Activated CD4-positive, alpha-beta T cell treated with anti-CD3 and anti-CD28 coated beads, Interleukin-2, amount 10 ng/mL, durations not matched to agents 24 days and 14 days (primary cell): ENCODE measurements at regions not wholly inside any gene's neighbourhood (a gene's known extent, or its start where the extent isn't known, plus 50 kb on each side); places are given as distances from the start of the nearest gene placed in this dataset.

ENCODE experiments used
- DNase-seq: peaks from one replicate; pipeline ENCODE4 v3.0.0; 2022
- H3K27ac Mint-ChIP-seq: one replicate; pipeline ENCODE4 v1.8.0; 2022; ENCODE audit warnings: mild to moderate bottlenecking, mixed read lengths
- H3K27me3 Mint-ChIP-seq: one replicate; pipeline ENCODE4 v1.8.0; 2022; ENCODE audit warnings: mixed read lengths
- H3K36me3 Mint-ChIP-seq: one replicate; pipeline ENCODE4 v1.8.0; 2022; ENCODE audit warnings: low read depth, mild to moderate bottlenecking, mixed read lengths
- H3K4me1 Mint-ChIP-seq: one replicate; pipeline ENCODE4 v1.8.0; 2021; ENCODE audit warnings: mixed read lengths
- H3K4me3 Mint-ChIP-seq: one replicate; pipeline ENCODE4 v1.8.0; 2022; ENCODE audit warnings: mild to moderate bottlenecking, moderate library complexity, mixed read lengths
- H3K9me3 Mint-ChIP-seq: one replicate; pipeline ENCODE4 v1.8.0; 2021; ENCODE audit warnings: mixed read lengths
- intact Hi-C: fragments of 100-400 bp; cut with micrococcal nuclease; formaldehyde crosslinking; loops from one replicate; pipeline ENCODE4 v1.15.1; 2023

DNA sequence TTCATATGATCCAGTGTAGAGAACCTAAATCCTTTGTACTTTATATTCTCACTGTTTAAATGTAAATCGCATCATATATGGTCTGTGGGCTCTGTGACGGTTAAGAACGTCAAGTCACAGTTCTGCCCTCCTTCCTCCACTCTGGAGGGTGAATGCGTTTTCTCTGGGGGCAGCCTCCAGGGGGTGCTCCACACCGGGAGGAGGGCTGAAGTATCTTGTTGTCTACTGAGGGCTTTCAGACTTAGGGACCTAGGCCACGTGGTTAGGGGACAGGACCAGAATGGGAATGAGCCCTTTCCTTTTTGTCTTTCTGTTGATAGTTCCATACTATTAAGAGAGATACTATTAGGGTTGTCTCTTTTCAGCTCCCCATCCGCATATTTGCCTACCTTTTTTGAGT is 504.9 kb downstream of the FGF9 start:
- Mint-ChIP-seq H3K27me3 (no peaks in the 10 kb centered on the region), H3K4me3 (no peak overlapping the region), H3K4me1 (no peaks in the 10 kb centered on the region), H3K9me3 (peaks cover 17% of the 10 kb centered on the region), H3K36me3 (no peaks in the 10 kb centered on the region), H3K27ac (no peak overlapping the region)
- intact Hi-C loops = no loop called here
- DNase-seq = no peak

DNA sequence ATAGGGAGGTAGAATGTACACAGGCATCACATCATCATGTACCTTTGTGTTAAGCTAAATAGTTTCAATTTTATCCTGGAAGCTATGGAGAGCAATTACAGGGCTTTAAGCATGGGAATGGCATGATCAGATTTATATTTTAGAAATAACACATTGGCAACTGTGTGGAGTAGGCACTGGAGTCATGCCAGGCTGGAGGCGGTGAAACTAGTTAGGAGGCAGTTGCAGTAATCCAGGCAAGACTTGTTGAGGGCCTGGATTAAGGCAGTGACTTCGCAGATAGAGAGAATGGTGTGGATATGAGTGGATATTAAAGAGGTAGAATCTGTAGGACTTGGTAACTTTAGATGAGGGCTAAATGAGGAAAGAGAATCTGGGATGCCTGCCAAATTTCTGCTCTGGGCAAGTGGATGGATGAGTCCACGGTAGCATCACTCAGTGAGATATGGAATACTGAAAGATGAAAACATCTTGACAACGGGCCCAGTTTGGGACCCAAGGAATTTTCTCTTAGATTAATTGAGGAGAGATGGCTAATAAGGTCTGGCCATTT is 506.2 kb downstream of the FGF9 start:
- Mint-ChIP-seq H3K27me3 (no peaks in the 10 kb centered on the region), H3K4me3 (no peak overlapping the region), H3K27ac (no peak overlapping the region), H3K9me3 (peaks cover 13% of the 10 kb centered on the region), H3K4me1 (no peaks in the 10 kb centered on the region), H3K36me3 (no peaks in the 10 kb centered on the region)
- DNase-seq = no peak
- intact Hi-C loops = no loop called here

DNA sequence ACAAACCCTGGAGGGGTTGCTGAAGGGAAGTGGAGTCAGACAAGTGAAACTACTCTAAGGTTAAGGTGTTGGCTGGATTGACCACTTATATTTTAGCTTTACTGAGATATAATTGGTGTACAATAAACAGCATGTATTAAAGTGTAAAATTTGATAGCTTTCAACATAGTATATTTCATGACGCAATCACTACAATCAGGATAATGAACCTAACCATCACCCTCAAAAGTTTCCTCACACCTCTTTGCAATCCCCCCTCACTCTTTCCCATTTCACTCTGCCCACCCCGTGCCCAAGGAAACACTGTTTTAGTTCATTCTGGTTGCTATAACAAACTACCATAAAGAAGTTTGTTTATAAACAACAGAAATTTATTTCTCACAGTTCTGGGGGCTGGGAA is 508.0 kb downstream of the FGF9 start:
- Mint-ChIP-seq H3K36me3 (no peaks in the 10 kb centered on the region), H3K27ac (no peak overlapping the region), H3K4me1 (no peaks in the 10 kb centered on the region), H3K4me3 (no peak overlapping the region), H3K9me3 (peaks cover 9% of the 10 kb centered on the region), H3K27me3 (no peaks in the 10 kb centered on the region)
- intact Hi-C loops = no loop called here
- no peak for DNase-seq

DNA sequence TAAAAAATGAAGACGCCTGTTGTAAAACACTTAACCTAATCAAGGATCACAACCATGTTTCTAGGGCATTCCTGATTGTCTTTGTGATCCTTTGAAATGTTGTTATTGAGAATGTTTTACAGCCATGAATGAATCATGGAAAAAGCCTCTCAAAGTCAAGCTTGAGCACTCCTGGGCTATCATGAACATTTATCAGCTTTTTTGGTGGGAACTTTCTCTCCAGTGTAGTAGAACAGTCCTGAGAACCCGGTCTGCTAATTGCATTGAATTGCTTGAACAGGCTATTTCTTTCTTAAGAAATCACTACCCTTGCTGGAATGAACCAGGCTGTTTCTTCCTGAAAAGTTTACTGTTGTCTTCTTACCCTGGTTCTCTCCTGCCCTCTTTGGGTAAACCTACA is 516.5 kb downstream of the FGF9 start:
- no peaks in the 10 kb centered on the region for H3K27me3 Mint-ChIP-seq
- peaks cover 9% of the 10 kb centered on the region for H3K9me3 Mint-ChIP-seq
- intact Hi-C loops = no loop called here
- no peak overlapping the region for H3K4me3 Mint-ChIP-seq
- DNase-seq = no peak
- H3K27ac Mint-ChIP-seq = no peak overlapping the region
- no peaks in the 10 kb centered on the region for H3K36me3 Mint-ChIP-seq
- H3K4me1 Mint-ChIP-seq = no peaks in the 10 kb centered on the region

DNA sequence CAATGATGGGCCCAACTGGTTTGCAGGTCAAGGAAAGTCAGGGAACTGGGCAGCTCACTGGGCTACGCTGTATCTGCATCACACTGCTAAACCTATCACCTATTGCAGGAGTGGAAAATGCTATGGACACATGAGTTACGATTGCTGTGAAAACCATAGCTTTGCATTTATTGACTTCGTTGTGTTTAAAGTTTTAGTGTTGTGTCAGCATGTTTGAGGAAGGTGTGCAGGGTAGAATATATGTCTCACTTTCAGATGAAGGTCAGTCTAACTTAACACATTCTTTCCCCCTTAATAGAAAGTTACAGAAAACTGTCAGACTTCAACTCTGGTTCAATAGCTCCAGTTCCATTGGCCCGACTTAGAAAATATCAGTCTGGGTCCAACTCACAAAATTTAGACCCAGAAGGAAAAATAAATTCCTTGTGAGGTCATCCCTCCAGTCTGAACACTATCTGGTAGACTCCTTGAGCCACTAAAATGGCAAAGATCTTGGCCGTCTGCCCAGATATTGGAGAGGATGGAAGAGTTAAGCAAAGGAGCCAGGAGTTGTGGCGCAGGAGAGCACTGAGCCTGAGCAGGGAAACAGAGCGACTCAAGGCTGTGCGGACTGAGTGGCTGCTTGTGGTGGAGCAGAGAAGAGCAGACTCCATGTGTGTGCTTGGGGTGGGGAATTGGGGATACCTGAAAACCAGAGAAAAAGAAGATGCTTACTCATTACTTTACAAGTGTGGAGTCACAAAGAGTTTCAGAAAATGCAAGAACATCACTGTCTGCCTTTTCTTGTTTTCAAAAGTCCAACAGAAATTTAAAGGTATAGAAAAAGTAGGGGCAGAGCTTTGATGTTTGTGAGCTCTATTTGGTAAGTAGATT is 518.5 kb downstream of the FGF9 start:
- intact Hi-C loops = no loop called here
- no peaks in the 10 kb centered on the region for H3K36me3 Mint-ChIP-seq
- no peak overlapping the region for H3K27ac Mint-ChIP-seq
- peaks cover 13% of the 10 kb centered on the region for H3K9me3 Mint-ChIP-seq
- no peak overlapping the region for H3K4me3 Mint-ChIP-seq
- no peak for DNase-seq
- no peaks in the 10 kb centered on the region for H3K27me3 Mint-ChIP-seq
- H3K4me1 Mint-ChIP-seq = peaks cover 2% of the 10 kb centered on the region

DNA sequence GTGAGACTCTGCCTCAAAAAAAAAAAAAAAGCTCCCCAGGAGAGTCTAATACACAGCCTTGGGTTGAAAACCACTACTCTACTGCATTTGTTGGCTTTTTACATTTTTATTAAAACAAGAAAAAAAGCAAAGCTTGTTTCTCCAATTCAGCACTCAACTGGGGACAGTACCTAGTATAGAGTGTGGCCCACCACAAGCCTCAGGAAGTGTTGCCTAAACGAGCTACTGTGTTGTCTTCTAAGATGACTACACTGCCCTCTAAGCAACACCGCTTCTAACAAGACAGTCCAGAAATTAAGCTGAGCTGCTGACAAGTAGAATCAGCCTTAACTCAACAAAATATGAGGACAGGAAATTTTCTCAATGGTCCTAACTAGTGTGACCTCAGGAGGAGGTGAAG is 522.2 kb downstream of the FGF9 start:
- Mint-ChIP-seq H3K27ac (no peak overlapping the region), H3K4me3 (no peak overlapping the region), H3K27me3 (no peaks in the 10 kb centered on the region), H3K36me3 (no peaks in the 10 kb centered on the region), H3K4me1 (peaks cover 2% of the 10 kb centered on the region), H3K9me3 (peaks cover 4% of the 10 kb centered on the region)
- intact Hi-C loops = no loop called here
- no peak for DNase-seq

DNA sequence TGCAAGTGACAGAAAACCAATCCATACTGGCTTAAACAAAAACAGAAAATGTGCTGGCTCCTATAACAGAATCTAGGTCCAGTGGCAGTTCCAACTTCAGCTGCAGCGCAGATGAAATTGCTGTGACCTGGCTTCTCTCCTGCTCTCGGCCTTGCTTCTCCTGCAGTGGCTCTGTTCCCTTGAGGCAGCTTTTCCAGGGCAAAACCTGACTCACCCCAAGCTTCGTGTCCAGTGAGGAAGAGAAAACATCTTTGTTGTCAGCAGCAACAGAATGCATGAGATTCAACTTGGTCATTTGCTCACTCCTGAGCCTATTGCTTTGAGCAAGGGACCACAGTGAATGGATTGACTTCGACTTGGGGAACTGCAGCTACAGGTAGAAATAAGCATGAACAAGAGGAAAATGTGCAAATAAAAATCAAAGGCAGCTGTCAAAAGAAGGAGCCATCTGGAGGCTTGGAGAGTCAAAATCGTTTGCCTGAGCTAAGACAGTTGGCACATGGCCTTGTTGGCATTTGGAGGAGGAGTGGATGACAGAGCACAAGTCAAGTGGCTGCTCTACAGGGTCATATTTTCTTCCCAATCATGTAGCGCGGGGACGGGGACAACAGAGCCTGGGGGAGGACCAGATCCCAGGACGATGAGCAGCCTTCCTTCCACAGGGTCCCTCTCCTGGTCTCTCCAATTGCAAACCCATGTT is 523.4 kb downstream of the FGF9 start:
- Mint-ChIP-seq H3K4me3 (no peak overlapping the region), H3K4me1 (peaks cover 2% of the 10 kb centered on the region), H3K36me3 (no peaks in the 10 kb centered on the region), H3K27ac (no peak overlapping the region), H3K9me3 (peaks cover 4% of the 10 kb centered on the region), H3K27me3 (no peaks in the 10 kb centered on the region)
- intact Hi-C loops = no loop called here
- DNase-seq = no peak

DNA sequence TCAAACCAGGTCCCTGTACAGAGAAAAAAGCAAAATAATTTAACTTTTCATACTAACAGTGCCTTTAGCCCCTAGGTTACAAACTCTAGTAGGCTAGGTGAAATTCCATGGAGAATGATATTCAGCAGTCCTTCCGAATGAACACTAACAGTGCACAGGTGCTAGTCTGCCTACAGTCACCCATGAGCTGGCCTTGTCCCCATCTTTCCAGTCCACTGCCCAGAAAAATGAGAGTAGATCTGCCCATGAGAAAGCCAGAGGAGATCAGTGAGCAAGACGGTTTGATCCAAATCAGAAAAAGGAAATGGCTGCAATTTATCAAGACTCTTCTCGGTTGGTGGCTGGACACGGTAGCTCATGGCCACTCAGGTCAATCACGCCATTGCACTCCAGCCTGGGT is 524.9 kb downstream of the FGF9 start:
- no peaks in the 10 kb centered on the region for H3K27me3 Mint-ChIP-seq
- H3K4me3 Mint-ChIP-seq = no peak overlapping the region
- peaks cover 4% of the 10 kb centered on the region for H3K9me3 Mint-ChIP-seq
- no peaks in the 10 kb centered on the region for H3K36me3 Mint-ChIP-seq
- peaks cover 2% of the 10 kb centered on the region for H3K4me1 Mint-ChIP-seq
- no peak overlapping the region for H3K27ac Mint-ChIP-seq
- intact Hi-C loops = no loop called here
- no peak for DNase-seq

DNA sequence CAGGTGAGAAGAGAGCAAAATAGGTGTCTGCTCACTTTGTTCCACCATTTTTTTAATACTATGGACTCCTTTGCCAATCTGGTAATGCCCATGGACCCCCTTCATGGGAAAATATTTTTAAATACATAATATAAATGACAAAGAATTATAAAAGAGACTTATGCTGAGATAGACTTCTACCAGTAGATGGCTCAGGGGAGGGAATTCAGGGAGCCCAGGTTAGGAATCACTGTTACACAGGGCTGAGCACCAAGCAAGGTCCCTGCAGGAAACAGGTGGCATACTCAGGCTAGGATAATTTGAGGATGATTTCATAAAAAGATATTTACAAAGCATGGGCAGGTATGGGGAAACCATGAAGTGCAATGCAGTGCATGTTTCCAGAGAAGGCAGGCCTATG is 525.9 kb downstream of the FGF9 start:
- no peak for DNase-seq
- Mint-ChIP-seq H3K27me3 (no peaks in the 10 kb centered on the region), H3K9me3 (peaks cover 4% of the 10 kb centered on the region), H3K4me3 (no peak overlapping the region), H3K36me3 (no peaks in the 10 kb centered on the region), H3K4me1 (peaks cover 2% of the 10 kb centered on the region), H3K27ac (no peak overlapping the region)
- intact Hi-C loops = no loop called here

DNA sequence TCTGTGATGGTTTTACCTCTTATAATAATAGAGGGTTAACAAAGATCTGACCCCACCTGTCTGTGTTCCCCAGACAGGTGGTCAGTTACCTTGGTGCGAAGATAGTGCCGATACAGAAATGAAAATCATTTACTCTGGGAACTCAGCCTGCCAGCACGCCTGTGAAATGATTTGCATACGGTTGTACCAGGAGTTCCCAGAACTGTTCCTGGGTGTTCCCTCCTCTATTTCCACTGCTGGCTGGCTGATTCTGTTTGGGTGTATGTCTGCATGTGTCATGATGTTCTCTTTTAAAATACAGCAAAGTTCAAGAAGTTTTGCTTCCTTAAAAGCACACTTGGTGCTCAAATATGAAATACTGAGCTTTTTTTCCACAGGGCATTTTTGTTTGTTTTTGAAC is 527.1 kb downstream of the FGF9 start:
- Mint-ChIP-seq H3K4me3 (no peak overlapping the region), H3K27ac (no peak overlapping the region), H3K36me3 (no peaks in the 10 kb centered on the region), H3K4me1 (peaks cover 2% of the 10 kb centered on the region), H3K27me3 (no peaks in the 10 kb centered on the region), H3K9me3 (peaks cover 4% of the 10 kb centered on the region)
- intact Hi-C loops = no loop called here
- DNase-seq = no peak

DNA sequence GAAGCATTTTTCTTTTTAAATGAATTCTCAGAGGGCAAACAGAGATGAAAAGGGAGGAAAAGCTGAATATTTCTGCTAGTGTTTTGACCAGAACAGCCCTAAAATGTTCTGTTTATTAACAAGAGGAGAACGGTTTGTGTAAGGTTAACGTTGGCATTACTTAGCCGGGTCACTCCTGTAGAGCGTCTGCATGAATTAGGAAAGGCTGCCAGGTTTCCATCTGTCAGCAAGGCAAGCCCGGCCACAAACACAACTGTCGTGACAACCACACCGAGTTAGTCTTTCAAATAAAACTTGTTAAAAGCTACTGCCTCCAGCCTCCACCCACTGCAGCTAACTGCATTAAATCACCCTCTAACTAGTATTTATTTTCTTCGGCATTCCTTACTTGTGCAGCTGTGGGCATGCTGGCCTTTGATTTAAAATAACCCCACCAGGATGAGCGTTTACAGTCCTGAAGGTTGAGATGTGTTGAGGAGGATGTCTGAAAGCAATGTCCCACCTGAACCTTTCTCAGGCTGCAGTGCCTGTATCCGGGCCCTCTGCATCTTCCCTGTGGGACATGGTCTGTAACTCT is 527.9 kb downstream of the FGF9 start:
- intact Hi-C loops = no loop called here
- H3K9me3 Mint-ChIP-seq = peaks cover under 1% of the 10 kb centered on the region
- H3K4me3 Mint-ChIP-seq = no peak overlapping the region
- no peak for DNase-seq
- H3K27ac Mint-ChIP-seq = no peak overlapping the region
- H3K27me3 Mint-ChIP-seq = no peaks in the 10 kb centered on the region
- H3K36me3 Mint-ChIP-seq = no peaks in the 10 kb centered on the region
- no peaks in the 10 kb centered on the region for H3K4me1 Mint-ChIP-seq

DNA sequence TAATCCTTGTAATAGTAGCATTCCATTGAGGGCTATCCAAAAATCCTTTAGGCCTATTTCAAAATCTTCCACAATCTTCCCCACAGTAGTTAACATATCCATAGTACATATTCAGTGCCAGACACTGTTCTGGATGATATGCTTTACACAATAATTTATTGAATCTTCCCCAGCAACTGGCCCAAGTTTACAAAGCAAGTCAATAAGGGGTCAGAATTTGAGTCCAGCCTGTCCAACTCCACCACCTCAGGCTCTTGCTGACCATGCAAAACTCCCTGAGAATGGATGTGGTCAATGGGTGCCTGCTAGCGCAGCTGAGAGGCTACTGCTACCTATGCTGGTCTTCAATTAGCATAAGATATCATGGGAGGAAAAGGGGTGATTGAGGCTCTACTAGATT is 529.6 kb downstream of the FGF9 start:
- Mint-ChIP-seq H3K27me3 (no peaks in the 10 kb centered on the region), H3K36me3 (no peaks in the 10 kb centered on the region), H3K4me1 (no peaks in the 10 kb centered on the region), H3K4me3 (no peak overlapping the region), H3K27ac (no peak overlapping the region), H3K9me3 (peaks cover 9% of the 10 kb centered on the region)
- intact Hi-C loops = no loop called here
- DNase-seq = no peak

DNA sequence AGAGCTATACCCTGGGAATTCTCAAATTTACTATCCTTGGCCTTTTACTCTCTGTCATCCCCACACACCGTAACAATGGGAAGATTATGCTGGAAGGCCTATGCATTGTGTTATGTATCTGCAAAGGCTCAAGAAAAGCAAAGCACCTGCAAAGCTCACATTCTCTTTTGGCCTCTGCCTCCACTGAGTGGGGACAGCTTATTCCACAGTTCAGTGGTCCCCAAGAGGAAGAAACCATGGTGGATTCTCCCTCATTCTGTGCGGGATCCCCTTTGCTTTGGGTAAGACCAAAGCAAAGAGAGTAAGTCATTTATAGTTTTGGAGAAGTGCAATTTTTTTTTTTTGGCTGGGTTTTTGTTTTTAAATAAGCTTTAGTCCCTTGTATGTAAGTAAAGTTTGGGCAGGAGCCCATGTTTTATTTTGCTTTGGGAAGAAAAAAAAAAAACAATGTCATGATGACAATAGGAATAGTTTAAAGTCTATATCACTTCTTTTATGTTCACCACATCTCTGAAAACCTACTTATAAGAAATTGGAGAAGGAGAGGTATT is 530.6 kb downstream of the FGF9 start:
- Mint-ChIP-seq H3K9me3 (peaks cover 9% of the 10 kb centered on the region), H3K4me3 (no peak overlapping the region), H3K4me1 (no peaks in the 10 kb centered on the region), H3K36me3 (no peaks in the 10 kb centered on the region), H3K27ac (no peak overlapping the region), H3K27me3 (no peaks in the 10 kb centered on the region)
- DNase-seq = no peak
- intact Hi-C loops = no loop called here
